ENCODE measurements at regions not wholly inside any gene's neighbourhood (a gene's known extent, or its start where the extent isn't known, plus 50 kb on each side); places are given as distances from the start of the nearest gene placed in this dataset.
"Not testable (repeated sequence)": the region's sequence is repeated elsewhere in the genome, so short reads cannot be mapped to it uniquely, and the experiment has no call there.

GRCh38 chr5:117680426-117680825 lies 1105.8 kb upstream of the SEMA6A start:
- DNase-seq: no peak

- no peak for DNase-seq
These were observed 1104.4 kb upstream of the SEMA6A start for GRCh38 chr5:117679046-117679445.

- DNase-seq: no peak
These were observed 1101.0 kb upstream of the SEMA6A start for GRCh38 chr5:117675646-117676045.

- DNase-seq: no peak
These were observed 1096.9 kb upstream of the SEMA6A start for GRCh38 chr5:117671551-117671950.

GRCh38 chr5:117667105-117667504 lies 1092.5 kb upstream of the SEMA6A start:
- no peak for DNase-seq

GRCh38 chr5:117665121-117665520 lies 1090.5 kb upstream of the SEMA6A start:
- no peak for DNase-seq

- DNase-seq: no peak
These were observed 1087.7 kb upstream of the SEMA6A start for GRCh38 chr5:117662361-117662760.

- DNase-seq: no peak
These were observed 1082.9 kb upstream of the SEMA6A start for GRCh38 chr5:117657541-117657940.

- no peak for DNase-seq
These were observed 1078.3 kb upstream of the SEMA6A start for GRCh38 chr5:117652958-117653280.

- DNase-seq: no peak
These were observed 1077.7 kb upstream of the SEMA6A start for GRCh38 chr5:117652036-117652957.

GRCh38 chr5:117649821-117650220 lies 1075.2 kb upstream of the SEMA6A start:
- no peak for DNase-seq

GRCh38 chr5:117645400-117645799 lies 1070.8 kb upstream of the SEMA6A start:
- DNase-seq: no peak

- no peak for DNase-seq
These were observed 1064.0 kb upstream of the SEMA6A start for GRCh38 chr5:117638581-117638980.

- no peak for DNase-seq
These were observed 1058.5 kb upstream of the SEMA6A start for GRCh38 chr5:117633093-117633492.

- no peak for DNase-seq
These were observed 1049.6 kb upstream of the SEMA6A start for GRCh38 chr5:117624201-117624600.

- no peak for DNase-seq
These were observed 1048.6 kb upstream of the SEMA6A start for GRCh38 chr5:117623042-117623805.

GRCh38 chr5:117621921-117622320 lies 1047.3 kb upstream of the SEMA6A start:
- no peak for DNase-seq

GRCh38 chr5:117615226-117615625 lies 1040.6 kb upstream of the SEMA6A start:
- DNase-seq: no peak

- no peak for DNase-seq
These were observed 1039.8 kb upstream of the SEMA6A start for GRCh38 chr5:117614408-117614807.

GRCh38 chr5:117604845-117605244 lies 1030.2 kb upstream of the SEMA6A start:
- DNase-seq: no peak

GRCh38 chr5:117599811-117600210 lies 1025.2 kb upstream of the SEMA6A start:
- DNase-seq: not testable (repeated sequence)

- no peak for DNase-seq
These were observed 1019.5 kb upstream of the SEMA6A start for GRCh38 chr5:117594166-117594565.

- no peak for DNase-seq
These were observed 1016.3 kb upstream of the SEMA6A start for GRCh38 chr5:117590944-117591343.

- DNase-seq: no peak
These were observed 1014.0 kb upstream of the SEMA6A start for GRCh38 chr5:117588611-117589010.
